ENCODE measurements at regions not wholly inside any gene's neighbourhood (a gene's known extent, or its start where the extent isn't known, plus 50 kb on each side); places are given as distances from the start of the nearest gene placed in this dataset.
"Not testable (repeated sequence)": the region's sequence is repeated elsewhere in the genome, so short reads cannot be mapped to it uniquely, and the experiment has no call there.

- intact Hi-C loops (cut with micrococcal nuclease); H3K4me3 ChIP-seq (ENCODE audit: low read length); H3K4me1 Mint-ChIP-seq; H3K27ac ChIP-seq (ENCODE audit: low read length); H3K36me3 ChIP-seq (ENCODE audit: control insufficient read depth, insufficient read depth, low read length); H3K9me3 ChIP-seq (ENCODE audit: control insufficient read depth, insufficient read depth, low read length); H3K27me3 Mint-ChIP-seq (ENCODE audit: low read depth in 2 of 2); ATAC-seq; H3K27ac Mint-ChIP-seq; H3K9me3 Mint-ChIP-seq; H3K27me3 ChIP-seq (ENCODE audit: control insufficient read depth, insufficient read depth, low read length); H3K4me3 Mint-ChIP-seq; H3K36me3 Mint-ChIP-seq; H3K4me1 ChIP-seq (ENCODE audit: control insufficient read depth, insufficient read depth, low read length): not testable (repeated sequence)
- peak in 1 of 2 donors; percentile 67 for DNase-seq
- 27% methylated on average over 5 of the region's 5 CpGs for WGBS (ENCODE audit: insufficient coverage)
These were observed 146.8 kb upstream of the ROPN1B start for GRCh38 chr3:125822175-125822574.

GRCh38 chr3:125831005-125831750 is 137.8 kb upstream of the ROPN1B start:
- Mint-ChIP-seq H3K27me3 (ENCODE audit: low read depth in 2 of 2) (peaks cover 9 to 13% of the 10 kb centered on the region in 2 donors), H3K36me3 (peaks cover 15% of the 10 kb centered on the region)
- H3K27me3 ChIP-seq (ENCODE audit: control insufficient read depth, insufficient read depth, low read length); H3K4me1 ChIP-seq (ENCODE audit: control insufficient read depth, insufficient read depth, low read length); H3K9me3 ChIP-seq (ENCODE audit: control insufficient read depth, insufficient read depth, low read length); H3K4me3 ChIP-seq (ENCODE audit: low read length); H3K27ac ChIP-seq (ENCODE audit: low read length); DNase-seq; H3K9me3 Mint-ChIP-seq; H3K4me1 Mint-ChIP-seq; H3K36me3 ChIP-seq (ENCODE audit: control insufficient read depth, insufficient read depth, low read length); H3K27ac Mint-ChIP-seq; H3K4me3 Mint-ChIP-seq; intact Hi-C loops (cut with micrococcal nuclease); ATAC-seq: not testable (repeated sequence)
- WGBS (ENCODE audit: insufficient coverage), result no CpG with 5 or more reads among the region's 2 CpGs

GRCh38 chr3:125835562-125835961 is 133.4 kb upstream of the ROPN1B start:
- H3K9me3 ChIP-seq (ENCODE audit: control insufficient read depth, insufficient read depth, low read length); intact Hi-C loops (cut with micrococcal nuclease); H3K9me3 Mint-ChIP-seq; DNase-seq; H3K4me3 Mint-ChIP-seq; H3K4me1 Mint-ChIP-seq; H3K27me3 ChIP-seq (ENCODE audit: control insufficient read depth, insufficient read depth, low read length); H3K27ac Mint-ChIP-seq; H3K4me1 ChIP-seq (ENCODE audit: control insufficient read depth, insufficient read depth, low read length); H3K36me3 ChIP-seq (ENCODE audit: control insufficient read depth, insufficient read depth, low read length); ATAC-seq; H3K36me3 Mint-ChIP-seq; H3K4me3 ChIP-seq (ENCODE audit: low read length): not testable (repeated sequence)
- peak overlapping the region; percentile 45 for H3K27ac ChIP-seq (ENCODE audit: low read length)
- 94% methylated on average over 6 of the region's 8 CpGs for WGBS (ENCODE audit: insufficient coverage)
- H3K27me3 Mint-ChIP-seq (ENCODE audit: low read depth in 2 of 2), result peaks cover 6 to 11% of the 10 kb centered on the region in 2 donors

GRCh38 chr3:125836011-125836551 is 132.9 kb upstream of the ROPN1B start:
- H3K4me3 Mint-ChIP-seq; H3K36me3 Mint-ChIP-seq; H3K27me3 ChIP-seq (ENCODE audit: control insufficient read depth, insufficient read depth, low read length); ATAC-seq; intact Hi-C loops (cut with micrococcal nuclease); H3K27ac Mint-ChIP-seq; H3K9me3 Mint-ChIP-seq; H3K4me3 ChIP-seq (ENCODE audit: low read length); H3K9me3 ChIP-seq (ENCODE audit: control insufficient read depth, insufficient read depth, low read length); H3K4me1 ChIP-seq (ENCODE audit: control insufficient read depth, insufficient read depth, low read length); H3K4me1 Mint-ChIP-seq; H3K36me3 ChIP-seq (ENCODE audit: control insufficient read depth, insufficient read depth, low read length): not testable (repeated sequence)
- peaks cover 6 to 11% of the 10 kb centered on the region in 2 donors for H3K27me3 Mint-ChIP-seq (ENCODE audit: low read depth in 2 of 2)
- 65% methylated on average over 11 of the region's 11 CpGs for WGBS (ENCODE audit: insufficient coverage)
- H3K27ac ChIP-seq (ENCODE audit: low read length), result peak overlapping the region; percentile 45
- peak in 1 of 2 donors; percentile 68 for DNase-seq

- H3K27ac Mint-ChIP-seq; intact Hi-C loops (cut with micrococcal nuclease); H3K4me3 Mint-ChIP-seq; H3K27me3 ChIP-seq (ENCODE audit: control insufficient read depth, insufficient read depth, low read length); H3K4me1 ChIP-seq (ENCODE audit: control insufficient read depth, insufficient read depth, low read length); H3K36me3 ChIP-seq (ENCODE audit: control insufficient read depth, insufficient read depth, low read length); H3K9me3 Mint-ChIP-seq; ATAC-seq; H3K9me3 ChIP-seq (ENCODE audit: control insufficient read depth, insufficient read depth, low read length); H3K4me1 Mint-ChIP-seq; H3K4me3 ChIP-seq (ENCODE audit: low read length); H3K27ac ChIP-seq (ENCODE audit: low read length); H3K36me3 Mint-ChIP-seq: not testable (repeated sequence)
- 81% methylated on average over 8 of the region's 8 CpGs for WGBS (ENCODE audit: insufficient coverage)
- DNase-seq, result peak in 1 of 2 donors; percentile 36
- H3K27me3 Mint-ChIP-seq (ENCODE audit: low read depth in 2 of 2), result peaks cover 6 to 11% of the 10 kb centered on the region in 2 donors
These were observed 132.2 kb upstream of the ROPN1B start for GRCh38 chr3:125836786-125837185.

- H3K9me3 Mint-ChIP-seq; H3K27ac Mint-ChIP-seq; H3K27me3 ChIP-seq (ENCODE audit: control insufficient read depth, insufficient read depth, low read length); H3K4me3 Mint-ChIP-seq; H3K4me1 ChIP-seq (ENCODE audit: control insufficient read depth, insufficient read depth, low read length); H3K27me3 Mint-ChIP-seq (ENCODE audit: low read depth in 2 of 2); H3K27ac ChIP-seq (ENCODE audit: low read length); ATAC-seq; H3K36me3 Mint-ChIP-seq; H3K4me1 Mint-ChIP-seq; DNase-seq; H3K9me3 ChIP-seq (ENCODE audit: control insufficient read depth, insufficient read depth, low read length); H3K36me3 ChIP-seq (ENCODE audit: control insufficient read depth, insufficient read depth, low read length); intact Hi-C loops (cut with micrococcal nuclease); H3K4me3 ChIP-seq (ENCODE audit: low read length): not testable (repeated sequence)
- 92% methylated on average over 5 of the region's 5 CpGs for WGBS (ENCODE audit: insufficient coverage)
These were observed 130.1 kb upstream of the ROPN1B start for GRCh38 chr3:125838857-125839256.

GRCh38 chr3:125840465-125840864 is 128.5 kb upstream of the ROPN1B start:
- H3K36me3 ChIP-seq (ENCODE audit: control insufficient read depth, insufficient read depth, low read length); H3K9me3 Mint-ChIP-seq; H3K27me3 ChIP-seq (ENCODE audit: control insufficient read depth, insufficient read depth, low read length); H3K27ac Mint-ChIP-seq; DNase-seq; H3K27me3 Mint-ChIP-seq (ENCODE audit: low read depth in 2 of 2); ATAC-seq; H3K4me3 ChIP-seq (ENCODE audit: low read length); intact Hi-C loops (cut with micrococcal nuclease); H3K4me3 Mint-ChIP-seq; H3K4me1 Mint-ChIP-seq; H3K9me3 ChIP-seq (ENCODE audit: control insufficient read depth, insufficient read depth, low read length); H3K4me1 ChIP-seq (ENCODE audit: control insufficient read depth, insufficient read depth, low read length); H3K27ac ChIP-seq (ENCODE audit: low read length); H3K36me3 Mint-ChIP-seq: not testable (repeated sequence)
- WGBS (ENCODE audit: insufficient coverage), result 76% methylated on average over 3 of the region's 3 CpGs

- H3K9me3 ChIP-seq (ENCODE audit: control insufficient read depth, insufficient read depth, low read length); H3K27me3 ChIP-seq (ENCODE audit: control insufficient read depth, insufficient read depth, low read length); H3K27ac ChIP-seq (ENCODE audit: low read length); H3K9me3 Mint-ChIP-seq; H3K36me3 Mint-ChIP-seq; DNase-seq; H3K27me3 Mint-ChIP-seq (ENCODE audit: low read depth in 2 of 2); ATAC-seq; H3K4me1 Mint-ChIP-seq; H3K4me3 Mint-ChIP-seq; H3K4me1 ChIP-seq (ENCODE audit: control insufficient read depth, insufficient read depth, low read length); H3K36me3 ChIP-seq (ENCODE audit: control insufficient read depth, insufficient read depth, low read length); intact Hi-C loops (cut with micrococcal nuclease); H3K27ac Mint-ChIP-seq; H3K4me3 ChIP-seq (ENCODE audit: low read length): not testable (repeated sequence)
- 95% methylated on average over 14 of the region's 15 CpGs for WGBS (ENCODE audit: insufficient coverage)
These were observed 121.0 kb upstream of the ROPN1B start for GRCh38 chr3:125847966-125848365.

Measured in natural killer cell (primary cell).